A549 (cell line): ENCODE measurements at regions not wholly inside any gene's neighbourhood (a gene's known extent, or its start where the extent isn't known, plus 50 kb on each side); places are given as distances from the start of the nearest gene placed in this dataset.

Experiments
- ATAC-seq, 2 experiments: fragments of 200-7000 bp in 1 of 2; fragments of >200 bp in 1 of 2; cut with Nextera tagmentation in 1 of 2; cut with Tn5 transposase in 1 of 2; 3 replicates each; pipeline versions ENCODE4 v1.8.0 to v1.9.1; 2018 to 2020; ENCODE audit warnings: mild to moderate bottlenecking in 1 of 2, moderate library complexity in 1 of 2
- CTCF ChIA-PET: fragments of 300-600 bp; sonication (Branson Sonifier 250); formaldehyde crosslinking; extraction: SDS; loops from one replicate; lab custom pipeline; 2021; ENCODE audit warnings: antibody characterized with exemption, inconsistent platforms; lab: Yijun Ruan, JAX
- POLR2A ChIA-PET: fragments of 350-600 bp; formaldehyde crosslinking; extraction: SDS; loops from one replicate; lab custom pipeline; 2021; ENCODE audit warnings: antibody characterized with exemption, inconsistent platforms; lab: Yijun Ruan, JAX
- DNase-seq, 2 experiments: peaks; one replicate each; pipeline versions ENCODE4 v3.0.0 to v3.0.0-alpha.2; 2011 to 2016; ENCODE audit warnings: low read depth in 1 of 2, low spot score in 1 of 2
- FAIRE-seq: peaks from 2 replicates; lab custom pipeline; 2011; peaks lifted over from hg19 to GRCh38; lab: Jason Lieb, UNC
- H3K27ac ChIP-seq, 2 experiments: fragments of >200 bp; sonication (Bioruptor Twin); formaldehyde crosslinking; 3 replicates each; pipeline ENCODE4 v1.5.1; 2016 to 2017
- H3K4me1 ChIP-seq: fragments of >200 bp; sonication (Bioruptor Twin); formaldehyde crosslinking; 3 replicates; pipeline ENCODE4 v1.6.1; 2016
- H3K4me2 ChIP-seq: fragments of >200 bp; sonication (Bioruptor Twin); formaldehyde crosslinking; 3 replicates; pipeline ENCODE4 v1.6.1; 2016
- H3K4me3 ChIP-seq: fragments of >200 bp; sonication (Bioruptor Twin); formaldehyde crosslinking; 3 replicates; pipeline ENCODE4 v1.5.1; 2016
- H3K9me3 ChIP-seq: fragments of >200 bp; sonication (Bioruptor Twin); formaldehyde crosslinking; 3 replicates; pipeline ENCODE4 v1.6.1; 2016
- BHLHE40 ChIP-seq: IDR thresholded peaks from 2 replicates; pipeline ENCODE4 v1.6.1; 2012; ENCODE audit warnings: low read depth, low read length, inconsistent platforms
- CEBPB ChIP-seq, 2 experiments: fragments of >200 bp in 1 of 2; sonication (Bioruptor Twin) in 1 of 2; formaldehyde crosslinking in 1 of 2; IDR thresholded peaks; 2 replicates each; pipeline ENCODE4 v1.6.1; 2012 to 2016
- CHD2 ChIP-seq: fragments of 150-350 bp; IDR thresholded peaks from 2 replicates; pipeline ENCODE4 v1.6.1; 2014; ENCODE audit warnings: low read length; ENCODE audit not compliant: partially characterized antibody
- EHMT2 ChIP-seq: fragments of 200-600 bp; sonication (generic); IDR thresholded peaks from 2 replicates; pipeline ENCODE4 v1.6.1; 2016; ENCODE audit warnings: antibody characterized with exemption, low read depth, mild to moderate bottlenecking, moderate library complexity
- ESRRA ChIP-seq: fragments of 150-350 bp; IDR thresholded peaks from 2 replicates; pipeline ENCODE4 v1.6.1; 2014; ENCODE audit warnings: mild to moderate bottlenecking, low read length, borderline replicate concordance
- HES2 ChIP-seq: fragments of >200 bp; sonication (Bioruptor Twin); formaldehyde crosslinking; IDR thresholded peaks from 2 replicates; pipeline ENCODE4 v1.6.1; 2016
- HOXA7 ChIP-seq: fragments of 250-450 bp; sonication (Bioruptor Pico); IDR thresholded peaks from 2 replicates; pipeline ENCODE4 v1.5.0; 2020; ENCODE audit warnings: mild to moderate bottlenecking, moderate library complexity
- MAFK ChIP-seq: fragments of 450-650 bp; IDR thresholded peaks from 2 replicates; pipeline ENCODE4 v1.6.1; 2014; ENCODE audit not compliant: partially characterized antibody
- MYC ChIP-seq: IDR thresholded peaks from 2 replicates; pipeline ENCODE4 v1.6.1; 2012; ENCODE audit warnings: mild to moderate bottlenecking, inconsistent platforms, low read length, improper control_type of control experiment, borderline replicate concordance
- NPAS2 ChIP-seq: fragments of 250-450 bp; sonication (Bioruptor Pico); IDR thresholded peaks from 2 replicates; pipeline ENCODE4 v1.8.0; 2022; ENCODE audit warnings: mild to moderate bottlenecking, moderate library complexity, borderline replicate concordance
- PBX3 ChIP-seq: IDR thresholded peaks from 2 replicates; pipeline ENCODE4 v1.6.1; 2012
- POLR2AphosphoS2 ChIP-seq: conservative IDR thresholded peaks from 2 replicates; pipeline ENCODE4 v1.6.1; 2012; ENCODE audit warnings: low read length, improper control_type of control experiment, inconsistent platforms
- RAD21 ChIP-seq, 2 experiments: fragments of >200 bp in 1 of 2; sonication (Bioruptor Twin) in 1 of 2; formaldehyde crosslinking in 1 of 2; IDR thresholded peaks in 1 of 2; conservative IDR thresholded peaks in 1 of 2; 2 replicates in 1 of 2; 3 replicates in 1 of 2; pipeline ENCODE4 v1.6.1; 2012 to 2018; ENCODE audit warnings: inconsistent platforms in 1 of 2
- RCOR1 ChIP-seq: fragments of 150-350 bp; IDR thresholded peaks from 2 replicates; pipeline ENCODE4 v1.6.1; 2014; ENCODE audit warnings: antibody characterized with exemption, low read length, low read depth
- REST ChIP-seq: fragments of 200-600 bp; sonication (generic); IDR thresholded peaks from 2 replicates; pipeline ENCODE4 v1.6.1; 2016; ENCODE audit warnings: antibody characterized with exemption, mild to moderate bottlenecking, moderate library complexity
- RFX5 ChIP-seq: fragments of 450-650 bp; IDR thresholded peaks from 2 replicates; pipeline ENCODE4 v1.7.1; 2014; ENCODE audit warnings: antibody characterized with exemption, mild to moderate bottlenecking, moderate library complexity
- SMC3 ChIP-seq: fragments of >200 bp; sonication (Bioruptor Twin); formaldehyde crosslinking; IDR thresholded peaks from 3 replicates; pipeline ENCODE4 v1.6.1; 2018; ENCODE audit warnings: inconsistent platforms
- USF2 ChIP-seq: fragments of 450-650 bp; IDR thresholded peaks from 2 replicates; pipeline ENCODE4 v1.6.1; 2014; ENCODE audit warnings: antibody characterized with exemption
- ZFP36 ChIP-seq: fragments of 450-650 bp; IDR thresholded peaks from 2 replicates; pipeline ENCODE4 v1.6.1; 2014; ENCODE audit warnings: borderline replicate concordance; ENCODE audit not compliant: partially characterized antibody
- ZSCAN20 ChIP-seq: fragments of 250-450 bp; sonication (Bioruptor Pico); IDR thresholded peaks from 2 replicates; pipeline ENCODE4 v1.8.0; 2022; ENCODE audit warnings: mild to moderate bottlenecking, moderate library complexity
- WGBS: methylation state at CpG from one replicate; pipeline ENCODE4 v1.1.6; 2017; ENCODE audit errors: missing lambda C conversion rate; 5-methylcytosine and 5-hydroxymethylcytosine counted together

- ATAC-seq (no peak), FAIRE-seq (no peak), DNase-seq (no peak)
- WGBS: 63% methylated on average over 3 of the region's 3 CpGs
- peaks cover 33% of the 10 kb centered on the region for H3K4me1 ChIP-seq
- ChIA-PET POLR2A (no interaction called here), CTCF (no interaction called here)
- TF ChIP-seq ZSCAN20 (CRISPR knock-in tag) (no peak), PBX3 (no peak), REST (no peak), HOXA7 (CRISPR knock-in tag) (no peak), POLR2AphosphoS2 (no peak), RFX5 (no peak), HES2 (no peak), CHD2 (no peak), RCOR1 (no peak), NPAS2 (CRISPR knock-in tag) (no peak), CEBPB (IDR thresholded peaks at IDR 0.05) (no peak), ESRRA (no peak)
- H3K4me2 ChIP-seq: no peak overlapping the region
- no peak overlapping the region for H3K4me3 ChIP-seq
- no peaks in the 10 kb centered on the region for H3K9me3 ChIP-seq
- H3K27ac ChIP-seq: no peak overlapping the region
These were observed 193.7 kb downstream of the PIK3R1 start for GRCh38 chr5:68409259-68409658.

- Histone ChIP-seq H3K4me1 (peaks cover 17% of the 10 kb centered on the region), H3K4me2 (no peak overlapping the region), H3K9me3 (no peaks in the 10 kb centered on the region), H3K27ac (no peak overlapping the region), H3K4me3 (no peak overlapping the region)
- no peak for TF ChIP-seq EHMT2
- TF ChIP-seq ZFP36: no peak
- TF ChIP-seq USF2: no peak
- no peak for TF ChIP-seq ESRRA
- no peak for TF ChIP-seq SMC3
- TF ChIP-seq RFX5: no peak
- no peak for TF ChIP-seq PBX3
- no peak for TF ChIP-seq MYC
- no peak for TF ChIP-seq BHLHE40
- TF ChIP-seq RAD21 (conservative IDR thresholded peaks at IDR 0.05 in 1 of 2, IDR thresholded peaks at IDR 0.05 in 1 of 2): no peak
- TF ChIP-seq MAFK: no peak
- POLR2A ChIA-PET: no interaction called here
- DNase-seq (no peak), FAIRE-seq (no peak), ATAC-seq (no peak)
- WGBS: 58% methylated on average over 4 of the region's 4 CpGs
- CTCF ChIA-PET: no interaction called here
These were observed 195.6 kb downstream of the PIK3R1 start for GRCh38 chr5:68411161-68411560.
